ENCODE measurements at regions not wholly inside any gene's neighbourhood (a gene's known extent, or its start where the extent isn't known, plus 50 kb on each side); places are given as distances from the start of the nearest gene placed in this dataset.

DNA sequence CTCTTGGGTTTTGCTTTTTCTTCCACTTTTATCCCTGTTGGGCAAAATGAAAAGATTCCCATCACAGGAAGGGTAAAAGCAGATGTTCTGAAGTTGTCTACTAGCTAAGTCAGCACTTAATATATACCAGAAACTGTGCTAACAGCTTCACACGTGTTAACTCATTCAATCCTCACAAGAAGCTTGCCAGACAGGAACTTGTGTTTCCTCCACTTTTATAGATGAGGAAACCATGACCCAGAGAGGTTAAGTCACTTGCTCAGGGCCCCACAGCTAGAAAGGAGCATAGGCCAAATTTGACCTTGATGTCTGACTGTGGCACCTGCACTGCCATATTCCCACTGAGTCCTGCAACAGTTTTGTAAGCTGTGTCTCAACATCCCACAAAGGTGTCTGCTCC is 76.8 kb upstream of the EPC2 start:
- DNase-seq (ENCODE audit: extremely low read depth in 1 of 2, low read depth in 1 of 2) = no peak

DNA sequence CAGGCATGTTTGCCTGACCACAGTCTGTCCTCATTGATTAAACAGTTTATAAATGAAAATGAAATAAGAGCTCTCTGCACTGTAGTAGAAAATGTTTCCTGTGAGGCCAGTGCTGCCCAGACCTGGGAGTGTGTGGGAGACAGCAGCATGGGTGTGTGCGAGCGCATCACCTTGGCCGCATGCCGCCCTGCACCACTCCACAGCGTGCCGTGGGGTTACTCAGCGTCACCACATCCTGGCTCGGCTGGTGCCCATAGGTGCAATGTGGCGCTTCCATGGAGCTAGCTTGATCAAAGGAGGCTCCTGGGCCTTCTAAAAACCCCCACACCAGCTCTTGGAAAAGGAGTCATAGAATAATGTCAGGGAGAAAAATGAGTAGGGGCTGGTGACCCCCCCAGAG is 76.0 kb upstream of the EPC2 start:
- peak in 1 of 2 donors; percentile 25 for DNase-seq (ENCODE audit: extremely low read depth in 1 of 2, low read depth in 1 of 2)

DNA sequence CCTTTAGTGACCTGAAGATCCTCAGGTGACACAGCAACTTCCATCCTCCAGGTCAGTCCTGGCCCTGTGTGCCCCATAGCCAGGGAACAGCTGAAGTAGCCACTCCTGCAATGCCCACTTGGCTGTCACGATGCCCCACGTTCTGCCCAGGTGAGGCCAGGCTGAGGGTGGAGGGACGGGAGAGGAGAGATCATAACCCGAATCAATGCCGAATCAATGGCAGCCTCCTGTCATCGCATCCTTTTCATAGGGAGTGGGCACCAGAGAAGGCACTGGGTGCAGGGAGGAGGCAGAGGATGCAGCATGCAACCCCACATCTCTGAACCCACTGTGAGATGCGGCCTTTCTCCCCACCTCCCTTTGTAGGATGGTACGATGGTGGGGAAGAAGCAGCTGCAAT is 75.3 kb upstream of the EPC2 start:
- no peak for DNase-seq (ENCODE audit: extremely low read depth in 1 of 2, low read depth in 1 of 2)

DNA sequence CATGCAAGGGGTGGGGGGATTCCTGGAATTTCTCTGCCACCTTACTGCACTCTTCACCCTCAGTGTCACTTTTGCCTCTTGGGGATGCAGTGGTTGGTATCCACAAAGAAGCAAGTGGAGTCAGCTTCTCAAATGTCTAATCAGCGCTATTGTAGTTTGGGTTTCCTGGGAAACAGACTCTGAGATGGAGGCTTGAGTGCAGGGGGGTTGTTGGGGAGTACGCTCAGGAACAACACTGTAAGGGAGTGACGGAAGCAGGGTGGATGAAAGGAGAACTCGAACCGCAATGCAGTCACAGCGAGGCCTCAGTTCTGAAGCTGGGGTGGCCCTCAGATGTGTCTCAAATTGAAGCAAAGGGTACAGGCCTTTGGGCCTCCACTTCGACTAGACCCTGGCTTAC is 73.6 kb upstream of the EPC2 start:
- no peak for DNase-seq (ENCODE audit: extremely low read depth in 1 of 2, low read depth in 1 of 2)

DNA sequence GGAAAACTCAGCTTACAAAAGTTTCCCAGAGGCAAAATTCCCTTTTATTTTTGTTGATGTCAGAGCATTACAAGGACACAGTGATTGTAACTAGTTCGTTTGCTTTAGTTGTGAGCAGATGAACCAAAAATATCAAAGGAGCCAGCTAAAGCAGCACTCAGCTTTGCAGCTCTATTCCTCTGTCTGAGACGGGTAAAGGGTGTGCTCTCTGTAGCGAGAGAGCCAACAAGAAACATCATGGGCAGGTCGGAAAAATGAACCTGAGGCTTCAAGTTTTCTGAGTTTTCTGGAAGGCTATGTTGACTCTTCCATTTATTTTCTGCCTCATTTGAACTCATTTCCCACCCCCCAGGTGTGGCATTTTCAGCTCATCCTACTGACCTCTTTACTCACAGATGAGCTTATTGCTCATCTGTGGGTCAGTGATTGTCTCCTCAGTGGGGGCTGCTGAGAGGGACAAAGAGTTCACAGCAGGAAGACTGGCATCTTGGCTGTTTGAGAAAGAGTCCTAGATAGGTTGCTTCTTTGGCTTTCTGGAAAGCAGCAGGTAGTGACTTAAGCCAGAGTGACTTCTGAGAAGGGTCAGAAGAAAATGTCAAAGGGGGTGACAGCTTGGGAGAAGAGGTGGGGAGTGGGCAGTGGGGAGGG is 66.6 kb upstream of the EPC2 start:
- no peak for DNase-seq (ENCODE audit: extremely low read depth in 1 of 2, low read depth in 1 of 2)

DNA sequence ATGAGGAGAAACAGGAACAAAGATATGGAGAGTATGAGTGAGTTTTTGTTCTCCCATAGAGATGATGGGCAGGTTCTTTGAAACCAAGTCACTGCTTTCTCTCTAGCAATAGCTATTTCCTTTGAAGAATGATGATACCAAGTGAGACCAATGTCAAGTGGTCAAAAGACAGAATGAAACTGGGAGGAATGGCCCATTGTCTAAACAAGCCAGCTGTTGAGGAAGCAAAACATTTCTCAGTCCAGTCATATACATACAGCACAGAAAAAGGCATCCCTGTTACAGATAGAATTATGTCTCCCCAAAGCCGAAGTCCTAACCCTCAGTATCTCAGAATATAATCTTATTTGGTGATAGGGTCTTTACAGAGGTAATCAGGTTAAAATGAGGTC is 66.1 kb upstream of the EPC2 start:
- no peak for DNase-seq (ENCODE audit: extremely low read depth in 1 of 2, low read depth in 1 of 2)

DNA sequence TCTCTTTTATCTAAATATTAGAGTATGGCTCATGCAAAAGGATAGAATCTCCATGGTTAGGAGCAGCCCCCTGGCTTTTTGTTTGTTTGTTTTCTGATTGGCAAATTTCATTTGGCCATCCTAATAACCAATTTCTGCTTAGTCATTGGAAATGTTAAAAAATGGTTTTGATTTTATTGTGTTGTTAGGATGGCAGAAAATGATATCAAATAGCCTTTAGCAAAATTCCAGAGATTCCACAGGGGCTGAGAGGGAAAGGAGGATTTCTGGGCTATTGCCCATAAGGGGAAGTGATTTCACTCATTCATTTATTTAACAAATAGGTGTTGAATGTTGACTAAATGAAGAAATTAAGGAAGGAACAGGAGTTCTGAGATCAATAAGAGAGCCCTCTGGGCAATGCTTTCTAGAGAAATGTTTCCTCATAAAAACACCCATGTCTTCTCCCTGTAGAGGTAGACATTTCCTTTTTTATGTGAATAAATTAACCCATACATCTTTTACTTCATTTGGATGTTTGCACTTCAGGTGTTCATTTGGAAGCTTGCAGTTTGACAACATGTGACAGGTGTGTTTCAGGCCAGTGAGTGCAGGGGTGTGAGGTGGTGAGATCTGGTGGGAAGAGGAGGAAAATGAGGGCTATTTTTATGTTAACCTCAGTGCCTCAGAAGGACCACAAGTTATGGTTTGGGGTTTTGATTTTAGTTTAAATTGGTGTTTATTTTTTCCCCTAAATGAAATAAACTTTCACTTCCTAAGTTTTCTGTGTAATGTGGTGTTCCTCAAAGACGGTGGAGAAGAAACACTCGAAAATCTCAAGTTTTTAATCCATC is 61.7 kb upstream of the EPC2 start:
- no peak for DNase-seq (ENCODE audit: extremely low read depth in 1 of 2, low read depth in 1 of 2)

DNA sequence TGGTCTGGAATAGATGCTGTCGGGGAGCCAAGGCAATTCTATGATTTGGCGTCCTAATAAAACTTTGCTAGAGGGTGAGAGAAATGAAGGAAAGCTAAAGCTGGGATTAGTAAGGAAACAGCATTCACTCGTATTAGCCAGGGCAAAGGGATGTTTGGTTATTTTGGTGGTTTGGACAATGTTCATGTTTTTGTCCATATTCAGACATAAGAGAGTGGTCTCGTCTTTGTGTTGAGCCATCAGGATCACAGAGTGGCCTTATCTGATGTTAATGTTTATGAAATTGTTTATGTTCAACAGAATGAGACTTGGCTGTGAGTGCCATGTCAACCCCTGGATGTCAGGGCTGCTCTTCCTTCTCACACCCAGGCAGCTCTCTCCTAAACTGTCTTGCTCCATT is 58.9 kb upstream of the EPC2 start:
- no peak for DNase-seq (ENCODE audit: extremely low read depth in 1 of 2, low read depth in 1 of 2)

DNA sequence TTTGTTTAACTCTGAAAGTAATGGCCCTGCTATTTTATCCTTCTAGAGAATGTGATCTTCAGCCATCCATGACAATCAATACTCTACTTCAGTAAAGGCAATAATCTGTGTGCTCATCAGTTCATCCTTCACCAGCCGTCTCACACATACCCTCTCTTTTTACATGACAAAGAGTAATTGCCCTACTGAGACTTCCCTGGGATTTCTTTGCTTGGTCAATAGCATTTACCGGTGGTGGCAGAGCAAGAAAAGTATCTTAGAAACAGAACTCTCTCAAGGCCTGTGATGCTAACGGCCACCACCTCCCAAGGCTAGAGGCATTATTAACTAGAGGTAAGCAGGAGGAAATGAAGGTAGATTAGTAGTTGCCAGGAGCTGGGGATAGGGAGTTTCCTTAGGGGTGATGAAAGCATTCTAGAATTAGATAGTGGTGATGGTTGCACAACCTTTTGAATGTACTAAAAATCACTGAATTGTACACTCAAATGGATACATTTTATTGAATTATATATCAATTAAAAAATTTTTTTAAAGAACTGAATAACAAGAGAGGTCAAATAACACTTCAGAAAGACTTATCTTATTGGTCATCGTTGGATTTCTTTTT is 57.9 kb upstream of the EPC2 start:
- no peak for DNase-seq (ENCODE audit: extremely low read depth in 1 of 2, low read depth in 1 of 2)

DNA sequence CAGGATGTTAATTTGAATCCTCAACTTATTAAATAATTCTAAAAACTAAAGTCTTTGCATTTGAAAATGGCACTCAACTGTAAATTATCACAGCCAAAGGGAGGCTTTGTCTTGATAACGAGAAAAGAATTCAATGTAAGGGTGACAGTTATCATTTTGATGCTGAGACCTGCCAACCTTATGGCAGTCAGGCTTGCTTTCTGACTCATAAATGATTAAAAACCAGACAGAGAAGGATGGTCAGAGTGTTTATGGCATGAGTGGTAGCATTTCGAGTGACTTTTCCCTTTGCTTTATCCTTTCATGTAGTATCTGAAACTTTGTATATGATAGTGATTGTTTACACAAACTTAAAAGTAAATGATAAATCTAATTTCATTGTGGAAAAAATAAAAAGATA is 53.9 kb upstream of the EPC2 start:
- DNase-seq (ENCODE audit: extremely low read depth in 1 of 2, low read depth in 1 of 2) = no peak

DNA sequence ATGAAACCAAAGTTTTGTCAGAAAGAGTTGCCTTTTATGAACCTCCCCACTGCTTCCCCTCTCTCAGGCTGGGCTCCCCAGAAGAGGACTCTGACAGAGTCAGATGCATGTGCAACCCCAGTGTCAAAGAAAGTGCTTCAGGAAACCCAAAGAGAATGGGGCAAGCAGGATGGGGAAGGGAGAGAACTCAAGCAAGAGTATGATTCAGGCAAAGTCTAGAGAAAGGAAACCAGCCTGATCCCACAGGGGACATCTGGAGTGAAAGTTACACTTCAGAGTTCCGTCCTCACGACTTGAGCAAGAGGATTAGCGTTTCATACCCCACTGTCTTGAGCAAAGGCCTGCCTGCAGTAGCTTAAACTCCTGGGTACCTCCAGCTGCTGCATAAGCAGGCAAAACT is 51.8 kb upstream of the EPC2 start:
- DNase-seq (ENCODE audit: extremely low read depth in 1 of 2, low read depth in 1 of 2) = no peak

DNA sequence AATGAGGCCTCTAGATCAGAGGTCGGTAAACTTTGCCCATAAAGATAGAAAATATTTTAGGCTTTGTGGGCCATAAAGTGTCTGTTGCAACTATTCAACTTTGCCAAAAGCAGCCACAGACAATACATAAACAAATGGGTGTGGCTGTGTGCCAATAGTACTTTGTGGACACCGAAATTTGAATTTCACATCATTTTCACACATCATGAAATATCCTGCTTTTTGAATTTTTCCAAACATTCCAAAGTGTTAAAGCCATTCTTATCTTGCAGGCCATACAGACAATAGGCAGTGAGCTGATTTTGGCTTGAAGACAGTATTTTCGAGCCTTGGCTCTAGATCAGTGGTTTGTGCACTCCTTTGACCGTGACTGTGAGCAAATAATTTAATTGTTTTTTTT is 51.1 kb upstream of the EPC2 start:
- DNase-seq (ENCODE audit: extremely low read depth in 1 of 2, low read depth in 1 of 2) = no peak

DNA sequence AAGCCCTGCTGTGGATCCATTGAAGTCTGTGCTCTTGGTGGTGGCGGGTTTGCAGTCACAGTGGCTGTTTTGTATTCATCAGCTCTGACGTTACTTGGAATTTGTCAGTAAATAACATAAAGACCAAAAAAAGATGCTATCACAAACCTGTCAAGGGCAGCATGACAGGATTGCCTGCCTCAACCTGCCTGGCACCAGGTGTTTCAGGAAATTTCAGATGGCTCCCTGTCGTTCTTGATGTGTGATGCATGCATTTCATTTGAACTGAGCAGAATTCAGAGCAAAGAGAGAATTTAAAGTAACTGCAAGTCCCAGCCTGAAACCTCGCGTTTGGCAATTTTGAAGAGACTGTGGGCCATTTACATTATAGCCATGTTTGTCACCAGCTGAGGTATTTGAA is 50.3 kb upstream of the EPC2 start:
- DNase-seq (ENCODE audit: extremely low read depth in 1 of 2, low read depth in 1 of 2) = no peak
